Fibroblast of lung (primary cell): ENCODE measurements at regions not wholly inside any gene's neighbourhood (a gene's known extent, or its start where the extent isn't known, plus 50 kb on each side); places are given as distances from the start of the nearest gene placed in this dataset.

ENCODE experiments used
- DNase-seq, 2 donors: peaks; one replicate each; pipeline versions ENCODE4 v3.0.0 to v3.0.0-alpha.2; 2010; ENCODE audit warnings: low read depth in 2 of 2
- H2AFZ ChIP-seq: 2 replicates; pipeline ENCODE4 v1.5.1; 2012; ENCODE audit warnings: low read length, control low read depth, inconsistent platforms
- H3K27ac ChIP-seq: 2 replicates; pipeline ENCODE4 v1.5.1; 2011; ENCODE audit warnings: low read length, control low read depth; ENCODE audit not compliant: insufficient read depth
- H3K27me3 ChIP-seq: 2 replicates; pipeline ENCODE4 v1.5.1; 2011; ENCODE audit warnings: mild to moderate bottlenecking, low read length; ENCODE audit not compliant: control insufficient read depth, insufficient read depth
- H3K36me3 ChIP-seq: 2 replicates; pipeline ENCODE4 v1.5.1; 2011; ENCODE audit warnings: low read length; ENCODE audit not compliant: control insufficient read depth, insufficient read depth
- H3K4me1 ChIP-seq: 2 replicates; pipeline ENCODE4 v1.5.1; 2011; ENCODE audit warnings: low read length; ENCODE audit not compliant: control insufficient read depth, insufficient read depth; ENCODE audit errors: extremely low read depth
- H3K4me2 ChIP-seq: 2 replicates; pipeline ENCODE4 v1.5.1; 2011; ENCODE audit warnings: low read length, control low read depth; ENCODE audit not compliant: insufficient read depth; ENCODE audit errors: extremely low read depth
- H3K4me3 ChIP-seq, 4 experiments: fragments of 200-600 bp in 1 of 4; sonication (generic) in 1 of 4; replicated peaks in 1 of 4; 2 replicates each; pipeline ENCODE4 v1.5.1; 2011 to 2016; ENCODE audit warnings: low read length in 4 of 4, low read depth in 3 of 4, mild to moderate bottlenecking in 3 of 4, control low read depth in 2 of 4, inconsistent platforms in 1 of 4, mixed read lengths in 1 of 4; ENCODE audit not compliant: insufficient read depth in 1 of 4; ENCODE audit errors: control extremely low read depth in 1 of 4
- H3K79me2 ChIP-seq: 2 replicates; pipeline ENCODE4 v1.5.1; 2012; ENCODE audit warnings: mild to moderate bottlenecking, low read length, inconsistent platforms; ENCODE audit not compliant: control insufficient read depth, insufficient read depth
- H3K9ac ChIP-seq: 2 replicates; pipeline ENCODE4 v1.5.1; 2011; ENCODE audit warnings: mild to moderate bottlenecking, low read length, control low read depth; ENCODE audit not compliant: insufficient read depth
- H3K9me3 ChIP-seq: 2 replicates; pipeline ENCODE4 v1.5.1; 2012; ENCODE audit warnings: low read depth, low read length; ENCODE audit not compliant: control insufficient read depth, insufficient read depth
- H4K20me1 ChIP-seq: 2 replicates; pipeline ENCODE4 v1.5.1; 2011; ENCODE audit warnings: low read length; ENCODE audit not compliant: control insufficient read depth, insufficient read depth; ENCODE audit errors: extremely low read depth
- CTCF ChIP-seq, 2 donors: IDR thresholded peaks in 1 of 2; conservative IDR thresholded peaks in 1 of 2; 1 replicate in 1 of 2; 2 replicates in 1 of 2; pipeline ENCODE4 v1.5.1; 2011 to 2012; ENCODE audit warnings: low read length in 2 of 2, control low read depth in 1 of 2, inconsistent platforms in 1 of 2, low read depth in 1 of 2, mild to moderate bottlenecking in 1 of 2
- EZH2 ChIP-seq: IDR thresholded peaks from 2 replicates; pipeline ENCODE4 v1.5.1; 2012; ENCODE audit warnings: low read length, control low read depth, mild to moderate bottlenecking; ENCODE audit errors: missing control alignments

- H3K27ac ChIP-seq, result no peak overlapping the region
- H4K20me1 ChIP-seq, result no peaks in the 10 kb centered on the region
- no peak overlapping the region for H2AFZ ChIP-seq
- no peaks in the 10 kb centered on the region for H3K36me3 ChIP-seq
- no peaks in the 10 kb centered on the region for H3K9me3 ChIP-seq
- TF ChIP-seq EZH2 (no peak), CTCF (conservative IDR thresholded peaks at IDR 0.05 in 1 of 2, IDR thresholded peaks at IDR 0.05 in 1 of 2; ENCODE audit: low read depth in 1 of 2, low read length in 2 of 2) (no peak)
- H3K4me3 ChIP-seq, result no peak overlapping the region
- peaks cover 4% of the 10 kb centered on the region for H3K4me1 ChIP-seq
- H3K9ac ChIP-seq, result no peak overlapping the region
- no peaks in the 10 kb centered on the region for H3K79me2 ChIP-seq
- DNase-seq, result no peak
- H3K27me3 ChIP-seq, result no peaks in the 10 kb centered on the region
- H3K4me2 ChIP-seq, result no peak overlapping the region
Measured at GRCh38 chr3:73804204-73804603, 179.5 kb upstream of the PDZRN3 start.

- no peak overlapping the region for H3K9ac ChIP-seq
- H3K27me3 ChIP-seq, result no peaks in the 10 kb centered on the region
- DNase-seq, result no peak
- H2AFZ ChIP-seq, result no peak overlapping the region
- H3K4me3 ChIP-seq, result no peak overlapping the region
- H3K79me2 ChIP-seq, result no peaks in the 10 kb centered on the region
- H3K4me2 ChIP-seq, result no peak overlapping the region
- peaks cover 4% of the 10 kb centered on the region for H3K4me1 ChIP-seq
- no peak for TF ChIP-seq CTCF (conservative IDR thresholded peaks at IDR 0.05 in 1 of 2, IDR thresholded peaks at IDR 0.05 in 1 of 2; ENCODE audit: low read depth in 1 of 2, low read length in 2 of 2)
- no peak for TF ChIP-seq EZH2
- H3K36me3 ChIP-seq, result no peaks in the 10 kb centered on the region
- H4K20me1 ChIP-seq, result no peaks in the 10 kb centered on the region
- H3K9me3 ChIP-seq, result no peaks in the 10 kb centered on the region
- no peak overlapping the region for H3K27ac ChIP-seq
Measured at GRCh38 chr3:73801444-73801843, 176.7 kb upstream of the PDZRN3 start.

GRCh38 chr3:73797311-73797710, 172.6 kb upstream of the PDZRN3 start:
- Histone ChIP-seq H3K9me3 (no peaks in the 10 kb centered on the region), H3K4me1 (peaks cover 4% of the 10 kb centered on the region), H2AFZ (no peak overlapping the region), H3K36me3 (no peaks in the 10 kb centered on the region), H3K79me2 (no peaks in the 10 kb centered on the region), H3K27me3 (no peaks in the 10 kb centered on the region), H3K27ac (no peak overlapping the region), H4K20me1 (no peaks in the 10 kb centered on the region), H3K4me3 (no peak overlapping the region), H3K4me2 (no peak overlapping the region), H3K9ac (no peak overlapping the region)
- TF ChIP-seq CTCF (conservative IDR thresholded peaks at IDR 0.05 in 1 of 2, IDR thresholded peaks at IDR 0.05 in 1 of 2; ENCODE audit: low read depth in 1 of 2, low read length in 2 of 2) (no peak), EZH2 (no peak)
- no peak for DNase-seq
